ENCODE measurements at regions not wholly inside any gene's neighbourhood (a gene's known extent, or its start where the extent isn't known, plus 50 kb on each side); places are given as distances from the start of the nearest gene placed in this dataset.
A peak's percentile ranks its signal among the peaks of the same experiment; 100 is the strongest.
"Not testable (repeated sequence)": the region's sequence is repeated elsewhere in the genome, so short reads cannot be mapped to it uniquely, and the experiment has no call there.

DNA sequence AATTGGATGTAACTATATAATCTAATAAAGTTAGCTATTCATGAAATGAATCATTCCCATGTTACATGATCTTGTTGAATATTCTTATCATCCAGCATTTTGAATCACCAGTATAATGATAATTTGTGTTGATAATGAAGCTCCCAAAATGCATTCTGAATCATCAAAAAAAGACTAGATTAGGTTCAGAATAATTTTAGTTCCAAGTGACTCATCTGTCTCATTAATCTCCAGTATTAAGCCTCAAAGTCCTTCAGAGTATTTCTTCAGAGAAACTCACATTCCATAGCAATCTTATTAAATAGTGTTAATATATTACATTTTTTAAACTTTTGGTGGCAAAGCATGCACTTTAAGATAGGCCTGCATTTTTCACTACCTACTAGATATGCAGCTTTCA lies 207.5 kb downstream of the SLITRK5 start:
- no peak for DNase-seq

DNA sequence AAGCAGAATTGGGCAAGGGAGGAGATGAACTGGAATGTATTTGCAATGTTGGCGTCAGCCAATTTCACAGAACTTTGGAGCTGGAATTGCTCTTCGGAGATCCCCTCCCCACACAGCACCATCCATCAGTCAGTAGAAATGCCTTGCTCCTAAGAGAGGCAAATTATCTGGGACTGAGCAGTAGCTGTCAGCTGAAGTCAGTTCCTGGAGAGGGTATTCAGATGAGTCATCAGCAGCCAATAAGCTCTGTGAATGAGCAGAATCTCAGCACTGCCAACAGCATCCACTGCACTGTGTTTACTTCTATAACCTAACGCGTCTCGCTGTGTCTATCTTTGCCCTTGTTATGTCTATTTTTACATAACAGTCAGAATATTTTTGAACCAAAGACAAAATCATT lies 213.7 kb downstream of the SLITRK5 start:
- peak; percentile 40 for DNase-seq

DNA sequence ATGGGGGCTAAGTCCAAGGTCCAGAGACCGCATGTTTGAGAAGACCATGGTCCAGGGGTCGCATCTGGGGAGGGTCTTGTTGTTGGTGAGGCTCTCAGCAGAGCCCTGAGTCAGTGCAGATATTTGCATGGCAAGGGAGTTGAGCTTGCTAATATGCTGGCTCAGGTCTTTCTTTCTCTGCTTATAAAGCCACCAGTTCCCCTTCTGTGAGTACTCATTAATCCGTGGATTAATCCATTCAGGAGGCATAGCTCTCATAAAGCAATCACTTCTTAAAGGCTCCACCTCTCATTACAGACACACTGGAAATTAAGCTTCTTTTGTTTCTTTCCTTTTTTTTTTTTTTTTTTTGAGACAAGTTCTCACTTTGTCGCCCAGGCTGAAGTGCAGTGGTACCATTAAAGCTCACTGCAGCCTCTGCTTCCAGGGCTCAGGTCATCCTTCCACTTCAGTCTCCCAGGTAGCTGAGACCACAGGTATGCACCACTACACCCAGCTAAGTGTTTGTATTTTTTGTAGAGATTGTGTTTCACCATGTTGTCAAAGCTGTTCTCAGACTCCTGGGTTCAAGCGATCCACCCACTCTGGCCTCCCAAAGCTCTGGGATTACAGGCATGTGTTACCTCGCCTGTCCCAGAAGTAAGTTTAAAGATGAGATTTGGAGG lies 216.4 kb downstream of the SLITRK5 start:
- no peak for DNase-seq

DNA sequence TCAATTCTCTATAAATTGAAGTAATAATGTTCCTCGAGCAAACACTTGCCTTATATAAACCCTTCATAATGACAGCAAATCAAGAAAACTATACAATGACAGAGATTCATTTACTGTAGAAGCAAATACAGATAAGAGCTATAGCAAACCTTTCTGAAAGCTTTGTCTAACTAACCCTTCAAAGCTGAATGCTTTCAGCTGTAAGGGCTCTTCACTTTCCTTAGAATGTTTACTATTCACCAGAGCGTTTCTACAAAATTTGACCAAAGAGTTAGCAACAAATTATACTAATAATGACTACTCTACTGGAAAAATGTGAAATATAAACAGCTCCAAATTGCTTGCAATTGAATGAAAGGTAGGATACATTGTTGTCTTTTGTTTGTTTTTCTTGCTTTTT lies 218.1 kb downstream of the SLITRK5 start:
- peak; percentile 82 for DNase-seq

DNA sequence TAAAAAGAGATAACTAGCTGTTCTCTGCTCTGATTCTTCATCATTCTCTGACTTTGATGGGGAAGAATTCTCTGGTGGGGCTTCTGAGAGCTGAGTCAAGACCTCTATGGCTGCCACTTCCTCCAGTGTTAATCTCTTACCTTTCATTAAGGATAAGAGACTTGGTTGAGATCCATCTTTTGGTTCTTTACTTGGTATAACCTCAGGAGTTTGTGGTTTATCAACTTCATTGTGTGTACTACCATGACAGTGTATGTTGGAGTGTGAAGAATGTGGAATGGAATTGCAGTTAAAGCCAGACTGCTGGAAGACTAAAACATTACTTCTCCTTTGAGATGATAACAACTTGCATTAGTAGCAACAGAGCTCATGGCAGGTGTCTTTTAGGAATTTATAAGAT lies 222.0 kb downstream of the SLITRK5 start:
- DNase-seq: no peak

DNA sequence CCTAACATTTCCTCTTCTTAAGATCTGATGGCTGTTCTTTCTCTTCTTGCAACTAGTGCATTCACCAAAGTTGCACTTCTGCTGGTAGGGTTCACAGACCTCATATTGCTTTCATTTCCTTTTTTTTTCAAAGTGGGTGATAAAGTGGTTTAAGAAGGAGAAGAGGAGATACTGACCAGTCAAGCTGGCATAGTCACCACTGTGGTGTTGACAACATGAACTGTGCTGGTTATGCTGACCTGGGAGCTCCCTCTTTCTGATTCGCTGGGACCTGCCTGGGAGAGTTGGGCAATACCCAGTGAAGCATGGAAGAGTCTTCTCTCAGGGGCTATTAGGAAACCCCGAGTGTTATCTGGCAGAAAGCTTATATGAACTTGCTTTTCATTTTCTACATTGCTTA lies 222.9 kb downstream of the SLITRK5 start:
- no peak for DNase-seq

DNA sequence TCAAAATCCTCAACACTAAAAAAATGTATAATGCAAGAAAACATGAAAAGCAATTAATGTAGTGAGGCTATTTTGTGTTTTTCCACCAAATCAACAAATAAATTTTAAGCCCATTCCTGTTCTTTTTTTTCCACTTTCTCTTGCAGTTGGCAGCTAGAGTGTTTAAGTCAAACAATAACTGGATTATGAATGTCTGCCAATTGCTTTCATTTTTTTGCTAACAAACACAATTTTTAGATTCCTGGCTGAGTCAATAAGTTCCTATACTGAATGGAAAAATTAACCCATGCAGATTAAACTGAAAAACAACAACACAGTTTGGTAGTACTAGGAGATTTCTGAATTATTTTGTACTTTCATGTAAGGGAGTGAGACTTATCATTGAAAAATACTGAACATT lies 232.4 kb downstream of the SLITRK5 start:
- no peak for DNase-seq

DNA sequence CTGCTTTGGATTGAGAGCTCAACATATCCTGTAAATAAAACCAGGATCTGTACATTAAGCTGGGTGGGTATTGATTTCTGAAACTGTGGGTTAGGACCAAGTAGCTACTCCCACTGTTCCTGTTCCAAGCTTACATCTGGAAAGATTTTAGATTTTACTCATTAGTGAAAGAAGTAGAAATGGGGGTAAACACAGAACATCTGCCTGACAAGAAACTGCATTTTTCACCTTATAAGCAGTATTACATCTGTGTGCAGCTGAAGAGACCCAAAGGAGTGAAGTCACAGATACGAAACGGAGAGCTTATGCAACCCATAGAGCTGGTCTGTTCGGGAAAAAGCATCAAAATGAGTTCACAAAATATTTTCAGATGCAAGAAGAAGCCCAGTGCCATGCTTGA lies 235.2 kb downstream of the SLITRK5 start:
- no peak for DNase-seq

DNA sequence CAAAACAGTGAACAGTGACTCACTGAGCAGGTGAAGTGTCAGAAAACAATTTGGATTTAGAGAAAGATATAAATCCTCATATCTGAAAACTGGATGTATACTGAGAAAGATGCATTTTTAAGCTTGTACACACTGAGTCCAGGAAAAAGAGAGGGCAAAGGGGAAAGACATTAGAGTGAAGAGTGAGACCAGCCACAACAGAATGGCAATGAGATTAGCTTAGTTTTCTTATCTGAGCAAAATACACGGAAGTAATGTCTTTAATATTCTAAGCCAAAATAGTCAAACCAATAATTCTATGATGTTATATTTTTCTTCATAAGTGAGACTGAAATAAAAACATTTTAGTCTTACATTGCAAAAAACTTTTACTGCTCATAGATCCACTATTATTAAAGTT lies 236.0 kb downstream of the SLITRK5 start:
- DNase-seq: no peak

DNA sequence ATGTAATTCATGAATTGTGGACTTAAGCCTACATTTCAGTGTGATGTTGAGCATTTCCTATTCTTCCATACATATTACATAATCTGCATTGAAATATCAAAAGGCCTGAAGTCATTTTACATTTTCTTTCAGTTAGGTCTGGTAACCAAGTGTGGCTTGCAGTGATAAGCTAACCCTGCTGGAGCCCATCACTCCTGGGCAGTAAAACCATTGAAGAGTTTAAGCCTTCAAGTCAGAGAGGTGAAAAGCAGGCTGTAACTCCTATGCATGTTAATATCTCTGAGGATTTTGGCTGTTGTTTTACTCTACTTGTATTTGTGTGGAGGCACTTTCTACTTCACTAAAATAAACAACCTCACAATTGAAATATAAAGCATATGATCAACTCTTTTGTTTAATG lies 248.8 kb downstream of the SLITRK5 start:
- DNase-seq: no peak

DNA sequence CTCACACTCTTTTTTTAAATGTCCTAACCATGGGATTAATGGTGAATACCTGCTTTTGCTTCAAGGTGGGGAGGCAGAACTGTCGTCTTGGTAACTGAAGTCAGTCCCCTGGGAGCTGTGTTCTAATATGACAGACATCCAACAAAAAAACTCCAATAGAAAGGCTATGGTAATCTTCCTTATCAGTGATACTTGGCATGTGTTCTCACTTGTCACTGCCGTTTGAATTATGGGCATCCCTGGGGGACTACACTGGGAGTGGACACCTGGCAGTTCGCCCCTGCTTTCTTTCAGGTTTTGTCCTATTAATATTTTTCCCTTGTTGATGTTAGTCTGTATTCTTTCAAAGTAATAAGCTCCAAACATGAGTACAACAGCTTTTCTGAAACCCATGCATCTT lies 252.6 kb downstream of the SLITRK5 start:
- peak; percentile 37 for DNase-seq

DNA sequence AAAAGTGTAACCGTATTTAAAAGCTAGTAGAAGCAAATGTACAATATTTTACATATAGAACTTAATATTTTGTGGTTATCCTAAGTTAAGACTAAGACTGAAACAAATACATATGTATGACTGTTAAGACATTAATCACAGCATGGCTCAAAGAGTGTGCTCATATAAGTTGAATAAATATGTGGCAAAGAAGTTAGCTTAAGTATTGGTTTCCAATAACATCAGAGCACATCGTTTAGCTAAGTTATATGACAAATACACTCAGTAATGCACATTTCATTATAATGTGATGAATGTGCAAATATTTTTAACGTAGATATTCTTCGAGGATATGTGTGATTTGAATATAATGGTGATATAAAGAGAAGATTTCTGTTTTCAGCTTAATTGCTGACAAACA lies 253.8 kb downstream of the SLITRK5 start:
- no peak for DNase-seq

DNA sequence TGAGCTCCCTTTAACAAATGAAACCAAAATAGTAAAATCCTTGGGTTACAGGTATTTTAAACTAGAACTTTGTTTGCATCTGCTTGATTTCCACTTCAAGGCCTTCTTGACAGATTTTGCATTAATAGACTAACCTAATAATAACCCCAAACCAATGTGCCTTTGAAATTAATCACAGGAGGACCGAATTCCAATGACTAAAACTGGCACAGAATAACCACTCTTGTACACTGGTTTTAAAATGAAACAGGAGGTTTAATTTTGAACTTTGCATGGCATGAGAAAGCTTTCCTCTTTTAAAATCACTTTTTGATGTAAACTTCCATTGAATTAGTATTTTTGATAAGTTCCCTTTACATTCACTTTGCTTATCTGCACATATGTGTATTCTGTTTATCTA lies 269.6 kb downstream of the SLITRK5 start:
- DNase-seq: no peak

DNA sequence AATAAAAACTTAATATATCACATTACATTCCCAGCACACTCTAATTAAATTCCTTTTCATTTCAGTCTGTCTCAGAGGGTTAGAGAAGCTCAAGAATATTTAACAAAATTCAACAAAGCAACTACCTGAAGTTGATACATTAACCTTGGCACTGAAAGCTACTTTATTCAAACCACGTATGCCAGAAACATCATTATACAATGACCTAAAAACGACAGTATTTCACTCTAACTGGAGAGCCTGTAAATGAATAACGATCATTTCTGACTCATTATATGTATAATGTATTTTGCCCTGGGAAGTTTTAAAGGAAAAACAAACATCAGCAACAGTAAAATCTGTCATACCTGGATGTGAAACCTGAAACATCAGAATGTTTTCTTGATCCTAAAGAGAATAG lies 270.1 kb downstream of the SLITRK5 start:
- no peak for DNase-seq

DNA sequence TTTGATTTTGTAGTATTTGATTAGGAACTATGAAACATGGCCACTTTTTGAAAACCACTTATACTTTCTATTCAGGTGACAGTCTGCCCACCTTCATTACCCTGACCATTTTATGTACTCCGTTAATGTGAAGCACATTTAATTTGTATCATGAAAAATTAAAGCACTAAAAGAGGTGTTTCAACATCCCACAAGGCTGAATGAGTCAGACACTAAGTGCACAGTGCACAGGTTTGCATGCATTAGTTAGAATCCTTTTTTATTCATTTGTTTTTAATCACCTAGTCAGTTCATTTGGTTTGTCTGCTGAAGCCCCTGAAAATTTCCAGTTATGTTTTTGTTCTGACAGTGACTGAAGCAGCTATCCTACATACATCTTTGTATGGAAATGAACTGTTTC lies 271.0 kb downstream of the SLITRK5 start:
- DNase-seq: no peak

DNA sequence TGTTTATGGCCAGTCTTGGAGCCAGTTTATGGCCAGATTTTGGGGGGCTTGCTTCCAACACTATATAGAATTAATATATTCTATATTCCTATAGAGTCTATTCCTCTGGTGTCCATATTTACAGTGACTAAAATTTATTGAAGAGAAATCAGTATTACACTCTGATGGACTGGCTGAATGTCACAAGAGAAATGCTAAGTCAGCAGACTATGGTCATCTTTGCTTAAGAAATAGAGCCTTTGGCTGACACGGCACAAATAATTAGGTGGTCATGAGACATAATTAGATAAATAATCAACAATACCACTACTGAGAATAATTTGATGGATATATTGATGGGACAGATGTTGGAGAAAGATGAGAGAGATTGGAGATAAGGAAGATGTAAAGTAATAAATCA lies 272.9 kb downstream of the SLITRK5 start:
- DNase-seq: no peak

DNA sequence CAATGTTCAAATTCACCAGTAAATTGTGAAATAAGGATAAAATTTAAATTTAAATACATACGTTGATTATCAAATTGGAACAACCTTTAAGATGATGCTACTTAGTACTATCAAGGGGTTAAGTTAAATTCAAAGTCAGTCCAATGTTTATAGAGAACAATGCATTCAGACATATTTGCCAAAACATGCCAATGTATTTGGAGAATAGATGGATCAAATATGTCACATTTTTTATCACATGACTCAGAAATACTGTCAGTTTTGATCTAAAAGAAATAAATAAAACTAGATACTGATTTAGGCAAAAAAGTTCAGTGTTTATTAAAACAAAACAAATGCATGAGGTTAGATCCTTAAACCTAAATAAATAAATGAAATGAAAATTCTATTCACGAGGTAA lies 281.2 kb downstream of the SLITRK5 start:
- no peak for DNase-seq

DNA sequence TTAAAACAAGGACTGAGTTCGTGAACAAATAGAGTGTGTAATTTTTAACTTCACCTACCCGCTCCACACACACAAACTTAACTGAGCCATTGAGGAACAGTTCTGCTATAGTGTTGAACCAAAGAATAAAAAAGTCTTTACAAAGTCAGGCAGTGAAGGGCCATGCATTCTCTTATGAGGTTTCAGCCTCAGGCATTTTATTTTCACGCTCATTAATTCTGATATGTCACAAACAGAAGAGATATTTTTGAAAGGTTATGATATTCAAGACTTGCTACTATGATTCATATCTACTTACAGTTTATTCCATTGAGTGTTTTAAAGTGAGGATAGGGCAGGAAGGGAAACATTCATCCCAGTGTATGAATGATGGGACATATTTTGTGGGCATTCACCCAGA lies 282.2 kb downstream of the SLITRK5 start:
- no peak for DNase-seq

DNA sequence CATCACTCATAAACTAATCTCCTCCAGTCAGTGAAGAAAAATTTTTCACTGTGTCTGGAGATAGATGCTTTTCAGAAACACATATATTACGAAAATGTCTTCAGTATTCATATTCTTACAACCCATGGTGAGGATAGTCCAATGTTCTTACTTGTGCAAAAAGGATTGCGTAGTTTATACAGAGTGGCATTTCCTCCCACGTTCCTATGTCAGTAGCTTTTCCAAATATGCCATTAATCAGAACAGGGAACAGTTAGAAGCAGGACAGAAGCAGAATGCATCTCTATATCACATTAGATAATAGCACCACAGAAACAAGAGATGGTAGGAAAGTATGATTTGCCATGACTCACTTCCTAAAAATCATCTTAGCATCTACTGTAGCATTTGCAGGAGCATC lies 282.9 kb downstream of the SLITRK5 start:
- DNase-seq: no peak

DNA sequence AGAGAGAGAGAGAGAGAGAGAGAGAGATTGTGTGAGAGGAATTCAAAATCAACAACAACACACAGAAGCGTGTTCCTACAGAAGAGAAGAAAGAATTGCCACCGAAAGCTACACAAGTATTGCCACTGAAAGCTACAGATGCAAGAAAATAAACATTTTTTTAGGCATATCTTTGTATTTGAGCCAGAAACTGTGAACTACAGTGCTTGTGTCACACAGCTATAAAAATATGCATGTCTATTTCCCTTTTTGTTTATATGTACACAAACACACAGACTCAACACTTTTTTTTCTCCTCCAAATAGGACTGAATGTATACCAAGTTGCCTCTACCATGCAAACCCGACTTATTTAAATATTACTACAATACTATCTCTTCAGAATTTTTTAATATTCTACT lies 290.4 kb downstream of the SLITRK5 start:
- DNase-seq: no peak

DNA sequence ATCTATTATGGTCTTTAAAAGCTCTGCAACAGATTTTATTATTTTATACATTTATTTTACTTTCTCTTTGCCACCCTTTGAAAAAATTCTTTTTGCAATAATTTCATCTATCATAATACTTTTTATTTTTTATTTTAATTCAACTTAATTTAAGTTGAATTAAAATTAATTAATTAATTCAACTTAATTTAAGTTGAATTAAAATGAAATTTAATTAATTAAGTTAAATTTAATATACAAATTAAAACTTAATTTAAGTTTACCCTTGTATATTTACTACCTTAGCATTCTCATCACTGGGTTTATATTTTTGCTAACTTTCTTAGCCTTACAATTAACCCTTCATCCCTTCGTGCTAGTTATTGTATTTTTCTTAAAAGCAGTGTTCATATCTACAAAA lies 301.4 kb downstream of the SLITRK5 start:
- DNase-seq: no peak

DNA sequence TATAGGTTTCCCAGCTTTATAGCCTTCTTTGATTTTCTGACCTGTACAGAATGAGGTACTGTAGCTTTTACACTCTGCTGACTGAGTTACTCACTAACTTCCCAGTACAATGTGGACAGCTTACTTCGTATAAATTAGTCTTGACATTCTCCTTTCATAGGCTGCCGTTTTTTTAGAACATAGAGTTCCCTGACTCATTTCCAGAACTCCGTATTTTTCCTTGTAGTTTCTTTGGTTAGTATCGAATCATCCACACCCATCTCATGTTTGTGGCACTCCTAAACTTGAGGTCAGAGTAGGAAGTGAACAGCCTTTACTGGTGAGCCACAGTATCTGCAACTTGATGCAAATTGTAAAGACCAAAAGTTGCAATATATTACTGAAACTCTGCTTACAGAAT lies 303.9 kb downstream of the SLITRK5 start:
- no peak for DNase-seq

DNA sequence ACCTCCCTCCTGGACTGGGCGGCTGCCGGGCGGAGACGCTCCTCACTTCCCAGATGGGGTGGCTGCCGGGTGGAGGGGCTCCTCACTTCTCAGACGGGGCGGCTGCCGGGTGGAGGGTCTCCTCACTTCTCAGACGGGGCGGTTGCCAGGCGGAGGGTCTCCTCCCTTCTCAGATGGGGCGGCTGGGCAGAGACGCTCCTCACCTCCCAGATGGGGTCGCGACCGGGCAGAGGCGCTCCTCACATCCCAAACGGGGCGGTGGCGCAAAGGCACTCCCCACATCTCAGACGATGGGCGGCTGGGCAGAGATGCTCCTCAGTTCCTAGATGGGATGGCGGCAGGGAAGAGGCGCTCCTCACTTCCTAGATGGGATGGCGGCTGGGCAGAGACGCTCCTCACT lies 305.5 kb downstream of the SLITRK5 start:
- DNase-seq: not testable (repeated sequence)

DNA sequence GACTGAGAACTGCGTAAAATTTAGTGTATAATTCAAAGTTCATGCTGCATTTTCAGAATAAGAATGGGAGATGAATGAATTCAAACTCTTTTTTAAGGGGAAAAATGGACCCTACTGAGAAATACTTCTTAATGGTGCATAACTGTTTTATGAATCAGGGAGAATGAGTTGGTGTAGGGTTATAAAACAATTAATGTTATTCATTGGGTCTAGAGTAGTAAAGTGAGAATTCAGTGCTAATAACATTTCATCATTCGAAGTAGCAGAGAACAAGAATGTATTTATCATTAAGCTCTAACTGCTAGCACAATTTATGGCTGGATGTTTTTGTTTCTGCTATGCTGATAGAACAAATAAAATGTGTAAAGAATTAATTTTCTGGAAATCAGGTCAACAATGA lies 310.2 kb downstream of the SLITRK5 start:
- no peak for DNase-seq

DNA sequence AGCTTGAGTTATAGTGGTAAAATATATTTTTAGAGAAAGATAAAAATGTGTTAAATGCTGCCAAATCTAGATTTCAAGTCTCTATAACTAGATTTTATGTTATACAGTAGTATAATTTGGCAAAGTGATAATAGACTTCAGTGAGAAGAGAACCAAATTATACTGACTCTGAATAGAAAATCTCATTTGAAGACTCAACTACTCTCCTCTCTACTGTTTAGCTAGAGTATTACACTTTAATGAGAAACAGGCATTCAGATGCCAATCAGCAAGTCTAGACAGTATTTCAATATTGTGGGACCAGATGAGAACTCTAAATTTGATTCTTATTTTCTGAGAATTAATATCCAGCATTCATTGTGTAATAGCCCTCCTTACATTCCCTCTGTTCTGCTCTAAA lies 311.2 kb downstream of the SLITRK5 start:
- no peak for DNase-seq

Data from NCI-H345 (cell line).